SK-N-SH (cell line): ENCODE measurements at regions not wholly inside any gene's neighbourhood (a gene's known extent, or its start where the extent isn't known, plus 50 kb on each side); places are given as distances from the start of the nearest gene placed in this dataset.

ENCODE experiments used
- CTCF ChIP-seq: fragments of 200-600 bp; sonication (generic); IDR thresholded peaks from 2 replicates; pipeline ENCODE4 v1.6.1; 2017; ENCODE audit warnings: antibody characterized with exemption, mild to moderate bottlenecking, moderate library complexity
- EZH2phosphoT487 ChIP-seq: fragments of 200-600 bp; sonication (generic); IDR thresholded peaks from 2 replicates; pipeline ENCODE4 v1.6.1; 2017; ENCODE audit warnings: low read depth, mixed run types, mild to moderate bottlenecking, antibody characterized with exemption, moderate library complexity, borderline replicate concordance
- FOXJ3 ChIP-seq: sonication (generic); formaldehyde crosslinking; IDR thresholded peaks from 2 replicates; pipeline ENCODE4 v1.5.1; 2020; ENCODE audit warnings: mild to moderate bottlenecking, missing genetic modification reagents
- JUND ChIP-seq: IDR thresholded peaks from 2 replicates; pipeline ENCODE4 v1.4.0; 2012
- POLR2AphosphoS5 ChIP-seq: IDR thresholded peaks from 2 replicates; pipeline ENCODE4 v1.6.1; 2012; ENCODE audit warnings: low read depth, low read length
- RCOR1 ChIP-seq: fragments of 150-350 bp; IDR thresholded peaks from 2 replicates; pipeline ENCODE4 v1.6.1; 2017; ENCODE audit warnings: antibody characterized with exemption, low read length
- REST ChIP-seq: IDR thresholded peaks from 2 replicates; pipeline ENCODE4 v1.6.1; 2012; ENCODE audit warnings: mild to moderate bottlenecking, low read depth, low read length, moderate library complexity
- RXRA ChIP-seq: IDR thresholded peaks from 2 replicates; pipeline ENCODE4 v1.4.0; 2012; ENCODE audit warnings: low read depth, mild to moderate bottlenecking, borderline replicate concordance
- TAF1 ChIP-seq: IDR thresholded peaks from 2 replicates; pipeline ENCODE4 v1.6.1; 2012; ENCODE audit warnings: low read depth, mild to moderate bottlenecking, low read length, moderate library complexity, borderline replicate concordance
- TCF12 ChIP-seq: IDR thresholded peaks from 2 replicates; pipeline ENCODE4 v1.4.0; 2012
- TEAD4 ChIP-seq: IDR thresholded peaks from 2 replicates; pipeline ENCODE4 v1.4.0; 2012; ENCODE audit warnings: mild to moderate bottlenecking, borderline replicate concordance; ENCODE audit not compliant: insufficient read depth
- YY1 ChIP-seq: IDR thresholded peaks from 2 replicates; pipeline ENCODE4 v1.4.0; 2012; ENCODE audit warnings: low read depth, mild to moderate bottlenecking
- ZBTB33 ChIP-seq: IDR thresholded peaks from 2 replicates; pipeline ENCODE4 v1.4.0; 2012; ENCODE audit warnings: low read depth, borderline replicate concordance

- TF ChIP-seq POLR2AphosphoS5 (no peak), CTCF (no peak), ZBTB33 (no peak), RXRA (no peak), REST (no peak), RCOR1 (no peak), EZH2phosphoT487 (no peak), YY1 (no peak), TCF12 (no peak), TEAD4 (no peak), JUND (no peak), TAF1 (no peak), FOXJ3 (CRISPR knock-in tag) (no peak)
Measured at GRCh38 chr6:144762469-144762868, 477.3 kb downstream of the UTRN start.
